ENCODE measurements at regions not wholly inside any gene's neighbourhood (a gene's known extent, or its start where the extent isn't known, plus 50 kb on each side); places are given as distances from the start of the nearest gene placed in this dataset.

GRCh38 chrX:25213611-25214010 is 197.8 kb upstream of the ARX start:
- DNase-seq, result no peak

- DNase-seq, result no peak
Observed at GRCh38 chrX:25207803-25208475, 192.2 kb upstream of the ARX start.

- DNase-seq, result no peak
Observed at GRCh38 chrX:25206778-25207177, 191.0 kb upstream of the ARX start.

- no peak for DNase-seq
Observed at GRCh38 chrX:25204182-25204581, 188.4 kb upstream of the ARX start.

- no peak for DNase-seq
Observed at GRCh38 chrX:25202827-25203226, 187.1 kb upstream of the ARX start.

- DNase-seq, result no peak
Observed at GRCh38 chrX:25198891-25199290, 183.1 kb upstream of the ARX start.

GRCh38 chrX:25198253-25198652 is 182.5 kb upstream of the ARX start:
- no peak for DNase-seq

GRCh38 chrX:25196221-25196620 is 180.5 kb upstream of the ARX start:
- DNase-seq, result no peak

GRCh38 chrX:25191403-25191802 is 175.6 kb upstream of the ARX start:
- no peak for DNase-seq

- no peak for DNase-seq
Observed at GRCh38 chrX:25181775-25182174, 166.0 kb upstream of the ARX start.

GRCh38 chrX:25180242-25180641 is 164.5 kb upstream of the ARX start:
- DNase-seq, result no peak

- no peak for DNase-seq
Observed at GRCh38 chrX:25178555-25178954, 162.8 kb upstream of the ARX start.

GRCh38 chrX:25175743-25176142 is 160.0 kb upstream of the ARX start:
- DNase-seq, result no peak

- DNase-seq, result no peak
Observed at GRCh38 chrX:25175171-25175570, 159.4 kb upstream of the ARX start.

GRCh38 chrX:25166546-25166945 is 150.8 kb upstream of the ARX start:
- DNase-seq, result no peak

- no peak for DNase-seq
Observed at GRCh38 chrX:25166145-25166544, 150.4 kb upstream of the ARX start.

- no peak for DNase-seq
Observed at GRCh38 chrX:25158635-25159034, 142.9 kb upstream of the ARX start.

GRCh38 chrX:25156832-25157231 is 141.1 kb upstream of the ARX start:
- no peak for DNase-seq

GRCh38 chrX:25156323-25156722 is 140.6 kb upstream of the ARX start:
- DNase-seq, result no peak

- DNase-seq, result no peak
Observed at GRCh38 chrX:25154168-25154567, 138.4 kb upstream of the ARX start.

GRCh38 chrX:25151749-25152148 is 136.0 kb upstream of the ARX start:
- no peak for DNase-seq

- DNase-seq, result no peak
Observed at GRCh38 chrX:25144043-25144940, 128.5 kb upstream of the ARX start.

- DNase-seq, result no peak
Observed at GRCh38 chrX:25143596-25143995, 127.8 kb upstream of the ARX start.

- no peak for DNase-seq
Observed at GRCh38 chrX:25141684-25142083, 125.9 kb upstream of the ARX start.

GRCh38 chrX:25131055-25131454 is 115.3 kb upstream of the ARX start:
- DNase-seq, result no peak

All from GF-D8 (cell line).